GM23248 (cell line): ENCODE measurements at regions not wholly inside any gene's neighbourhood (a gene's known extent, or its start where the extent isn't known, plus 50 kb on each side); places are given as distances from the start of the nearest gene placed in this dataset.

Experiments used
- DNase-seq: peaks from one replicate; pipeline ENCODE4 v3.0.0-alpha.2; 2015
- H2AFZ ChIP-seq: fragments of 200-600 bp; sonication (generic); 2 replicates; pipeline ENCODE4 v1.6.1; 2016; ENCODE audit warnings: antibody characterized with exemption
- H3F3A ChIP-seq: fragments of 200-600 bp; sonication (generic); 2 replicates; pipeline ENCODE4 v1.6.1; 2016; ENCODE audit warnings: mild to moderate bottlenecking, antibody characterized with exemption, mixed run types; ENCODE audit not compliant: insufficient read depth
- H3K27ac ChIP-seq: fragments of 200-600 bp; sonication (generic); 2 replicates; pipeline ENCODE4 v1.5.1; 2016; ENCODE audit warnings: mild to moderate bottlenecking
- H3K27me3 ChIP-seq: fragments of 200-600 bp; sonication (generic); replicated peaks from 2 replicates; pipeline ENCODE4 v1.6.1; 2016; ENCODE audit warnings: mild to moderate bottlenecking; ENCODE audit not compliant: insufficient read depth
- H3K36me3 ChIP-seq: fragments of 200-600 bp; sonication (generic); 2 replicates; pipeline ENCODE4 v1.6.1; 2016; ENCODE audit warnings: low read depth, mild to moderate bottlenecking
- H3K4me1 ChIP-seq: fragments of 200-600 bp; sonication (generic); 2 replicates; pipeline ENCODE4 v1.6.1; 2016; ENCODE audit warnings: mild to moderate bottlenecking; ENCODE audit not compliant: insufficient read depth
- H3K4me2 ChIP-seq: fragments of 200-600 bp; sonication (generic); one replicate; pipeline ENCODE4 v1.6.1; 2016; ENCODE audit warnings: mild to moderate bottlenecking; ENCODE audit not compliant: unreplicated experiment
- H3K4me3 ChIP-seq: fragments of 200-600 bp; sonication (generic); 2 replicates; pipeline ENCODE4 v1.5.1; 2016; ENCODE audit warnings: mild to moderate bottlenecking
- H3K79me2 ChIP-seq: fragments of 200-600 bp; sonication (generic); 2 replicates; pipeline ENCODE4 v1.6.1; 2016; ENCODE audit warnings: mild to moderate bottlenecking; ENCODE audit not compliant: insufficient read depth
- H3K9ac ChIP-seq: fragments of 200-600 bp; sonication (generic); 2 replicates; pipeline ENCODE4 v1.6.1; 2016; ENCODE audit warnings: mild to moderate bottlenecking
- H3K9me2 ChIP-seq: fragments of 200-600 bp; sonication (generic); 2 replicates; pipeline ENCODE4 v1.6.1; 2016; ENCODE audit warnings: mixed run types, mild to moderate bottlenecking, moderate library complexity; ENCODE audit not compliant: insufficient read depth
- H3K9me3 ChIP-seq: fragments of 200-600 bp; sonication (generic); one replicate; pipeline ENCODE4 v1.6.1; 2017; ENCODE audit warnings: low read depth
- H4K20me1 ChIP-seq: fragments of 200-600 bp; sonication (generic); 2 replicates; pipeline ENCODE4 v1.6.0; 2016; ENCODE audit not compliant: insufficient read depth
- EZH2 ChIP-seq: fragments of 200-600 bp; sonication (generic); IDR thresholded peaks from 2 replicates; pipeline ENCODE4 v1.6.1; 2018; ENCODE audit warnings: antibody characterized with exemption, mild to moderate bottlenecking; ENCODE audit not compliant: insufficient read depth, poor library complexity, severe bottlenecking
- EZH2phosphoT487 ChIP-seq: fragments of 200-600 bp; sonication (generic); IDR thresholded peaks from 2 replicates; pipeline ENCODE4 v1.6.1; 2018; ENCODE audit warnings: antibody characterized with exemption, moderate library complexity, mild to moderate bottlenecking, low read depth; ENCODE audit not compliant: insufficient read depth
- WGBS, 2 experiments: methylation state at CpG; one replicate each; pipeline ENCODE4 v1.1.6; 2015 to 2017; ENCODE audit warnings: low lambda C conversion rate in 2 of 2, low coverage in 1 of 2; ENCODE audit errors: missing lambda C conversion rate in 2 of 2; 5-methylcytosine and 5-hydroxymethylcytosine counted together
- in situ Hi-C: fragments of 300-500 bp; cut with MboI; formaldehyde crosslinking; loops from 2 replicates; pipeline ENCODE4 v1.15.0; 2020

- no peaks in the 10 kb centered on the region for H3K36me3 ChIP-seq
- H3K27me3 ChIP-seq = no peaks in the 10 kb centered on the region
- in situ Hi-C loops = no loop called here
- no peak overlapping the region for H3K9ac ChIP-seq
- no peaks in the 10 kb centered on the region for H3K79me2 ChIP-seq
- H3K4me1 ChIP-seq = no peaks in the 10 kb centered on the region
- no peaks in the 10 kb centered on the region for H3F3A ChIP-seq
- DNase-seq = no peak
- no peak overlapping the region for H3K27ac ChIP-seq
- no peaks in the 10 kb centered on the region for H3K9me3 ChIP-seq
- H3K4me2 ChIP-seq = no peak overlapping the region
- no peaks in the 10 kb centered on the region for H4K20me1 ChIP-seq
- H2AFZ ChIP-seq = no peak overlapping the region
- no peaks in the 10 kb centered on the region for H3K9me2 ChIP-seq
- TF ChIP-seq EZH2 = no peak
- TF ChIP-seq EZH2phosphoT487 = no peak
- 87 to 98% methylated on average over 4 of the region's 4 CpGs for WGBS, 2 experiments
- no peak overlapping the region for H3K4me3 ChIP-seq
Observed at GRCh38 chr5:142411656-142412425, 87.0 kb upstream of the SPRY4 start.

- Histone ChIP-seq H3K9me2 (no peaks in the 10 kb centered on the region), H3K9me3 (no peaks in the 10 kb centered on the region), H3K9ac (no peak overlapping the region), H3F3A (no peaks in the 10 kb centered on the region), H4K20me1 (no peaks in the 10 kb centered on the region), H3K36me3 (no peaks in the 10 kb centered on the region), H2AFZ (no peak overlapping the region), H3K27ac (no peak overlapping the region), H3K79me2 (no peaks in the 10 kb centered on the region), H3K27me3 (no peaks in the 10 kb centered on the region), H3K4me1 (no peaks in the 10 kb centered on the region), H3K4me2 (no peak overlapping the region), H3K4me3 (no peak overlapping the region)
- TF ChIP-seq EZH2phosphoT487 (no peak), EZH2 (no peak)
- 98% methylated on average over 7 of the region's 7 CpGs for WGBS, 2 experiments
- in situ Hi-C loops = no loop called here
- no peak for DNase-seq
Observed at GRCh38 chr5:142411103-142411502, 86.3 kb upstream of the SPRY4 start.

GRCh38 chr5:142408981-142409481, 84.2 kb upstream of the SPRY4 start:
- no peak overlapping the region for H3K27ac ChIP-seq
- no peak overlapping the region for H3K4me2 ChIP-seq
- H3K4me1 ChIP-seq = no peaks in the 10 kb centered on the region
- no peaks in the 10 kb centered on the region for H3K9me2 ChIP-seq
- no peaks in the 10 kb centered on the region for H3K36me3 ChIP-seq
- H3K9me3 ChIP-seq = no peaks in the 10 kb centered on the region
- TF ChIP-seq EZH2phosphoT487 (no peak), EZH2 (no peak)
- no peak for DNase-seq
- H3K4me3 ChIP-seq = no peak overlapping the region
- in situ Hi-C loops = no loop called here
- no peaks in the 10 kb centered on the region for H3F3A ChIP-seq
- H4K20me1 ChIP-seq = no peaks in the 10 kb centered on the region
- H2AFZ ChIP-seq = no peak overlapping the region
- no peaks in the 10 kb centered on the region for H3K27me3 ChIP-seq
- H3K9ac ChIP-seq = no peak overlapping the region
- 87 to 90% methylated on average over 19 of the region's 19 CpGs for WGBS, 2 experiments
- H3K79me2 ChIP-seq = no peaks in the 10 kb centered on the region

GRCh38 chr5:142408536-142408935, 83.7 kb upstream of the SPRY4 start:
- no peaks in the 10 kb centered on the region for H3F3A ChIP-seq
- H3K36me3 ChIP-seq = no peaks in the 10 kb centered on the region
- 82 to 83% methylated on average over 7 of the region's 7 CpGs for WGBS, 2 experiments
- H3K4me1 ChIP-seq = no peaks in the 10 kb centered on the region
- in situ Hi-C loops = no loop called here
- H3K9ac ChIP-seq = no peak overlapping the region
- no peak for DNase-seq
- H3K27me3 ChIP-seq = no peaks in the 10 kb centered on the region
- TF ChIP-seq EZH2 = no peak
- TF ChIP-seq EZH2phosphoT487 = no peak
- H3K9me2 ChIP-seq = no peaks in the 10 kb centered on the region
- H3K4me2 ChIP-seq = no peak overlapping the region
- H3K9me3 ChIP-seq = no peaks in the 10 kb centered on the region
- H3K4me3 ChIP-seq = no peak overlapping the region
- no peaks in the 10 kb centered on the region for H4K20me1 ChIP-seq
- H3K27ac ChIP-seq = no peak overlapping the region
- H3K79me2 ChIP-seq = no peaks in the 10 kb centered on the region
- H2AFZ ChIP-seq = no peak overlapping the region
